Epidermal melanocyte (primary cell): ENCODE measurements at regions not wholly inside any gene's neighbourhood (a gene's known extent, or its start where the extent isn't known, plus 50 kb on each side); places are given as distances from the start of the nearest gene placed in this dataset.
"Not testable (repeated sequence)": the region's sequence is repeated elsewhere in the genome, so short reads cannot be mapped to it uniquely, and the experiment has no call there.

ENCODE experiments used
- DNase-seq: peaks from one replicate; pipeline ENCODE4 v3.0.0; 2011; ENCODE audit warnings: low spot score; ENCODE audit not compliant: insufficient read length

- DNase-seq = no peak
Measured at GRCh38 chr13:88217372-88217771, 546.2 kb downstream of the SLITRK5 start.

DNA sequence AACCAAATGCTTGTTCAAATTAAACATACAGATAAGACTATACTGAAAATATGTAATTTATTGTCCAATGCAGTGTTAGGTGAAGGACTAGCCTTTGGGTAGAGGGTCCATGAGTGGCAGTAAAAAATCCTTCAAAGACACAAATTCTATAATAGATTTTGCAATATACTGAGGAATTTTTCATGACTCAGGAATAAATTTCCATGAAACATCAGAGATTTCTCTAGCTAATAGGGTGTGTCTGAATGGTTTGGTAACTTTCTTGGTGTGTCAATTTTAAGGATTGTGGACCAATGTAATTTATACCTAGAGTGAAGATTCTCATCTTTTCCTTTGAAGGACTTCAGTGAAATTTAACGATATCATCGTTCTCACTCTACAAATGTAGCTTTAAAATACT lies 546.7 kb downstream of the SLITRK5 start:
- no peak for DNase-seq

GRCh38 chr13:88223958-88224357 lies 552.8 kb downstream of the SLITRK5 start:
- no peak for DNase-seq

DNA sequence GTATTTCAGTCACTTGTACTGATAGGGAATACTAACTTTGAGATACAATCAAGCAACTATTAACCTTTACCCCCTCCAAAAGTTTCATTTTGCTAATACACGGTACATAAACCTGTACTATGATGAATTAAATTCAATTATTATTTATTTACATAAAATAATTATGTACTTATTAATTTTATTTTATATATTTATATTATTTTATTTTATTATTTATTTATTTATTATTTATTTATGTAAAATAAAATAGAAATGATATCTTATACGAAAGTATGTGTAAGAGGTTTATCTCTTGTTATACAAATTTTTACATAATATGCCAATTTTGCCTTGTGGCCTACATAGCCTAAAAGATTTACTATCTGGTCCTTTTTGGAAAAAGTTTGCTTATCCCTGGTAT lies 564.3 kb downstream of the SLITRK5 start:
- DNase-seq = no peak

- DNase-seq = no peak
Measured at GRCh38 chr13:88246239-88246638, 575.1 kb downstream of the SLITRK5 start.

GRCh38 chr13:88248393-88248792 lies 577.2 kb downstream of the SLITRK5 start:
- no peak for DNase-seq

- DNase-seq = no peak
Measured at GRCh38 chr13:88257706-88258105, 586.5 kb downstream of the SLITRK5 start.

GRCh38 chr13:88263808-88264207 lies 592.6 kb downstream of the SLITRK5 start:
- no peak for DNase-seq

DNA sequence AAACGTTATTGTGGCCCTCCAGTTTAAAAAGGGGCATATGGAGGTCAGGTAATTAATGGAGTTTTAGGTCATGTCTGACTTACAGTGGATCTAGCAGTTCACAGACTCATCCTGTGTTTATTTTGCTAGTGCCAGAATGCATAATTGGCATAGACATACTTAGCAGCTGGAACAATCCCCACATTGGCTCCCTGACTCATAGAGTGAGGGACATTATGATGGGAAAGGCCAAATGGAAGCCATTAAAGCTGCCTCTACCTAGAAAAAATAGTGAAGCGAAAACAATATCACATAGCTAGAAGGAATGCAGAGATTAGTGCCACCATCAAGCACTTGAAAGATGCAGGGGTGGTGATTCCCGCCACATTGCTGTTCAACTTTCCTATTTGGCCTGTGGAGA lies 610.7 kb downstream of the SLITRK5 start:
- DNase-seq = no peak

- no peak for DNase-seq
Measured at GRCh38 chr13:88285329-88285728, 614.2 kb downstream of the SLITRK5 start.

- DNase-seq = no peak
Measured at GRCh38 chr13:88288326-88288725, 617.2 kb downstream of the SLITRK5 start.

DNA sequence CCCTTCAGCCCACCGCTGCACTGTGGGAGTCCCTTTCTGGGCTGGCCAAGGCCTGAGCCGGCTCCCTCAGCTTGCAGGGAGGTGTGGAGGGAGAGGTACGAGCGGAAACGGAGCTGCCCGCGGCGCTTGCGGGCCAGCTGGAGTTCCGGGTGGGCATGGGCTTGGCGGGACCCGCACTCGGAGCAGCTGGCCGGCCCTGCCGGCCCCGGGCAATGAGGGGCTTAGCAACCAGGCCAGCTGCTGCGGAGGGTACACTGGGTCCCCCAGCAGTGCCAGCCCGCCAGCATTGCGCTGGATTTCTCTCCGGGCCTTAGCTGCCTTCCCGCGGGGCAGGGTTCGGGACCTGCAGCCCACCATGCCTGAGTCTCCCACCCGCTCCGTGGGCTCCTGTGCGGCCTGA lies 620.6 kb downstream of the SLITRK5 start:
- DNase-seq = not testable (repeated sequence)

DNA sequence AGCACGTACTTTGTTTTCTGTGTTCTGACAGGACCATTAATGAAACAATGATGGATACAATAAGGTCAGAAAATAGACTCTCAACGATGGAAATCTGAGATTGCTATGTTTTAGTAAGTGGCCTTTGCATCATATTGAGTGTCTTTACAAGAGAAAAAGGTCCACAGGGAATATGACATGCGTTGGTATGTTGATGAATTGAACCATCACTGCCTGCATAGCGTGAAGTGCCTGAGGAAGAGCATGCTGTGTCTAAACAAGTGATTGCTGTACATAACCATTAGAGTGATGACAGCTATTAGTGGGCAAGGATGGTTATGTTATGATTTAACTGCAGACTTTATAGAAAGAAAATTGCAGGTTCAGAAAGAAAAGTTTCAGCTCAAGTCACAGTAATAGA lies 623.2 kb downstream of the SLITRK5 start:
- no peak for DNase-seq

DNA sequence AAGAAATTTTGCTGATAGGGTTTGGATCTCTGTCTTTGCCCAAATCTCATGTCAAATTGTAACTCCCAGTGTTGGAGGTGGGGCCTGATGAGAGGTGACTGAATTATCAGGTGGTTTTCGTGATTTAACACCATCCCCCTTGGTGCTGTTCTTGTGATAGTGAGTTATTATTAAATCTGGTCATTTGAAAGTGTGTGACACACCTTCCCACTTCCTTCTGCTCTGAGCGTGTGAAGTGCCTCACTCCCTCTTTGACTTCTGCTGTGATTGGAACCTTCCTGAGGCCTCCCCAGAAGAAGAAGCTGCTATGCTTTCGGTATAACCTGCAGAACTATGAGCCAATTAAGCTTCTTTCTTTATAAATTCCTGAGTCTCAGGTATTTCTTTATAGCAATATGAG lies 632.0 kb downstream of the SLITRK5 start:
- no peak for DNase-seq

GRCh38 chr13:88303605-88304004 lies 632.4 kb downstream of the SLITRK5 start:
- no peak for DNase-seq

GRCh38 chr13:88314496-88314895 lies 643.3 kb downstream of the SLITRK5 start:
- DNase-seq = no peak

DNA sequence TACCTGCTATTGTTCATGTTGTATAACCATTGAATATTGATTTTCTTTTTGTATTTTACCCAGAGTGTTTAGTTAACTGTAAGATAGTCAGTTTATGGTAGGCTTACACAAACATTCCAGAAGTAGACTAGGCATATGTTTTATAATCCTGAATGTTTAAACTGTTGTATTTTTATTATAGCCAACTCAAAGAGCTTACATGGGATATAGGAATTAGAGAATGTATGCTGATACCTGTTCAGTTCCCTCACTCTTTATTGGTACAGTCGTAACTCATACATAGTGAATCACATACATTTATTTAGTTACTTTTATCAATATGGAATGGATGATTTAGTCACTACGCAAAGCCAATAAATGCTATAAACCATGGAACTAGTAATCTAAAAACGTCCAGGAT lies 657.9 kb downstream of the SLITRK5 start:
- no peak for DNase-seq

DNA sequence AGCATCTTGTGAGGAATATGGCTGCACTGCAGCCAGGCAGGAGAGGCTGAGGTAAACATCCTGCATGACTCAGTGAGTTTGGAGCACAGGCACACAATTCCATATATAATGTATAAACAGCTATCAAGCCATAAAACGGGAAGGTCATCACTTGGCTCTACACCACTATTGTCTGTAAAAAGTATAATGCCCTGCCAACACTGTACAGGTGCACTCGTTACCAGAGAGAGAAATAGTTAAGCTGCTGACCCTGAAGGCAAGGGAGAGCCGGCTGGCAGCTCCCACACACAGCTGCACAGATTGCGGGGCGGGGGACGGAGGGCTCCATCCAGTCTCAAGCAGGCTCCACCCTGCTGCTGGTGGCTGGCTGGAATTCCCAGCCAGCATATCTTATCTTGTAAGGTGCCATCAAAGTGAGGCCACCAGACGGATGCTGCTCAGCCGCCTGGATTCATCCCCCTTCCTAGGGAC lies 668.1 kb downstream of the SLITRK5 start:
- DNase-seq = no peak

- DNase-seq = no peak
Measured at GRCh38 chr13:88345171-88345847, 674.1 kb downstream of the SLITRK5 start.

DNA sequence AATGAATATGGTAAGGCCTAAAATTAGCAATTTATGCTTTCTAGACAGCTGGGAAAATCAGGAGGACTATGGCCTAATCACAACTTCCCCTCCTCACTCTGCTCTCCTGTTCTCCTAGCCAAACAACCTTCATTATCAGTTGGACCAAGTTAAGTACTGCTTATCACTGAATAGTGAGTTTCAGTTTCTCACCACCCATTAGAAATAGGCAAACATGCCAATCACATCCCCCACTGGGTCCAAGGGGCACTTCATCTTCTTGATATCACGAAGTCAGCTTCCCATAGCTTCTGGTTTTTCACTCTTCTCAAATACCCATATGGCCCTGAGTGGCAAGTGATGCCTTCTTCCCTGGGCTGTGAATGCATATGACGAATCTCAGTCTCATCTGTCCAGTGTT lies 689.6 kb downstream of the SLITRK5 start:
- DNase-seq = no peak

DNA sequence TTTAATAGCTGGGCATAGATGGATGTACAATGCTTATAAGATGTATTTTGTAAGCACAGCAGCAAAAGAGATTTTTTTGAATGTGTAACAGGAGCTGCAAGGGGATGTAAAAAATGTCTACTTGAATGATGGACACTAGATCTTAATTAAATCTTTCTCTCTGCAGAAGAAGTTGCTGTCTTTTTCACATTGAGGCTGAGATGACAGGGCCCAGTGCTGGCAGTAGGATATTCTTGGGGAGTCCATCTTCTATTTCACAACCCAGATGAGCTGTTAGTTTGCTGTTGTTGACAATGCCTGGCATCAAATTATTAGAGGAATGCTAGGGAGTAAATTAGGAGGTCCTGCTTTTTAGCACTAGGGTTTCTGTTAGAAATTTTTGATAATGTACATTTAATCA lies 698.7 kb downstream of the SLITRK5 start:
- DNase-seq = no peak

DNA sequence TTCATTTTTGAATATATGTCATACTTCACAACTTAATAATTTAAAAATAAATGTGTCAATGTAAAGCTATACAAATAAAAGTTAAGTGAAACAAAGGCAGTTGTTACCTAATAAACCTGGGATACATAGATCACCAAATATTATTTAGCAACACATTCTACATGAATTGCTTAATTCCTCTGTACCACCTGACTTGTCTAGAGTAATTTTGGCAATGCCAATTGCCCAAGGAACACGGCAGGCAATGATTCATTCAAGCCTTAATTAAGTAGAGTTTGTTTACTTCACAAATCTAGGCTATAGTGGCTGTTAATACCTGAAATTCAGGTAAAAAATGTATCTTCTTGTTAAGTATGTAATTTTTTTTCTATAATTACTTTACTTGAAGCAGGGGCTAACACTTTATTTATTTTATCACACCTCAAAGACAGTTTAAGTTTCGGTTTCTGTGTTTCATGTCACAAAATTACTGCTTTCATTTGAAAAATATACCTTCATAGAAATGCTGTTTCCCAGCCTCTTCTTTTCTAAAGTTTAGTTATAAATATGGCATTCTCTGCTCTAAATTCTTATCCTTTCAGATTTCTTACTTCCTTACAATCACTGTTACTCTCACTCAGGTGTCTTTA lies 705.7 kb downstream of the SLITRK5 start:
- no peak for DNase-seq

- no peak for DNase-seq
Measured at GRCh38 chr13:88377852-88378251, 706.7 kb downstream of the SLITRK5 start.
